T-helper 17 cell (primary cell): ENCODE measurements at regions not wholly inside any gene's neighbourhood (a gene's known extent, or its start where the extent isn't known, plus 50 kb on each side); places are given as distances from the start of the nearest gene placed in this dataset.

Source experiments
- ATAC-seq: fragments of 150-1000 bp; cut with Tn5 transposase; 2 replicates; pipeline ENCODE4 v1.10.0; 2021; ENCODE audit warnings: mild to moderate bottlenecking, moderate library complexity
- DNase-seq, 3 donors: peaks; one replicate each; pipeline versions ENCODE4 v3.0.0 to v3.0.0-alpha.2; 2020 to 2021
- H3K9me3 ChIP-seq: one replicate; pipeline ENCODE4 v1.7.0; 2013; ENCODE audit warnings: low read length, mild to moderate bottlenecking; ENCODE audit not compliant: control insufficient read depth, poor library complexity, severe bottlenecking
- H3K27ac Mint-ChIP-seq: one replicate; pipeline ENCODE4 v1.8.0; 2022; ENCODE audit warnings: mild to moderate bottlenecking, moderate library complexity, mixed read lengths
- H3K27me3 Mint-ChIP-seq: one replicate; pipeline ENCODE4 v1.8.0; 2022; ENCODE audit warnings: mixed read lengths
- H3K36me3 Mint-ChIP-seq: one replicate; pipeline ENCODE4 v1.8.0; 2022; ENCODE audit warnings: low read depth, mixed read lengths
- H3K4me1 Mint-ChIP-seq: one replicate; pipeline ENCODE4 v1.8.0; 2022; ENCODE audit warnings: mild to moderate bottlenecking, mixed read lengths
- H3K4me3 Mint-ChIP-seq: one replicate; pipeline ENCODE4 v1.8.0; 2022; ENCODE audit warnings: mild to moderate bottlenecking, moderate library complexity, mixed read lengths

GRCh38 chr13:67775359-67775758 is 545.2 kb upstream of the PCDH9 start:
- Mint-ChIP-seq H3K27me3 (no peaks in the 10 kb centered on the region), H3K27ac (no peak overlapping the region), H3K4me1 (no peaks in the 10 kb centered on the region), H3K4me3 (no peak overlapping the region), H3K36me3 (no peaks in the 10 kb centered on the region)
- DNase-seq (no peak), ATAC-seq (no peak)
- no peaks in the 10 kb centered on the region for H3K9me3 ChIP-seq

DNA sequence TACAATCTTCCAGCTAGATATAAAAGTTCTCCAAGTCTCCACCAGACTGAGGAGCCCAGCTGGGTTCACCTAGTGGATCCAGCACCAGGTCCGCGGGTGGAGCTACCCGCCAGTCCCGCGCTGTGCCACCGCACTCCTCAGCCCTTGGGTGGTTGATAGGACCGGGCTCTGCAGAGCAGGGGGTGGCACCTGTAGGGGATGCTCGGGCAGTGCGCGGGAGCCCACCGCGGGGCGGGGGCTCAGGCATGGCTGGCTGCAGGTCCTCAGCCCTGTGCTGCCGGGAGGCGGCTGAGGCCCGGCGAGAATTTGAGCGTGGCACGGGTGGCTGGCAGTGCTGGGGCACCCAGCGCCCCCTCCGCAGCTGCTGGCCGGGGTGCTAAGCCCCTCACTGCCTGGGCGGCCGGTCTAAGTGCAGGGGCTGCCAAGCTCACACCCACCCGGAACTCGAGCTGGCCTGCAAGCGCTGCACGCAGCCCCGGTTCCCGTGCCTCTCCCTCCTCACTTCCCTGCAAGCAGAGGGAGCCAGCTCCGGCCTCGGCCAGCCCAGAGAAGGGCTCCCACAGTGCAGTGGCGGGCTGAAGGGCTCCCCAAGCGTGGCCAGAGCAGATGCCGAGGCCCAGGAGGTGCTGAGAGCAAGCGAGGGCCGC is 542.8 kb upstream of the PCDH9 start:
- no peaks in the 10 kb centered on the region for H3K36me3 Mint-ChIP-seq
- no peak for DNase-seq
- no peaks in the 10 kb centered on the region for H3K4me1 Mint-ChIP-seq
- H3K9me3 ChIP-seq, result no peaks in the 10 kb centered on the region
- H3K27ac Mint-ChIP-seq, result no peak overlapping the region
- H3K4me3 Mint-ChIP-seq, result no peak overlapping the region
- no peak for ATAC-seq
- no peaks in the 10 kb centered on the region for H3K27me3 Mint-ChIP-seq

- Mint-ChIP-seq H3K27me3 (no peaks in the 10 kb centered on the region), H3K4me1 (no peaks in the 10 kb centered on the region), H3K27ac (no peak overlapping the region), H3K36me3 (no peaks in the 10 kb centered on the region), H3K4me3 (no peak overlapping the region)
- no peak for DNase-seq
- H3K9me3 ChIP-seq, result no peaks in the 10 kb centered on the region
- ATAC-seq, result no peak
Observed at GRCh38 chr13:67771106-67771505, 541.0 kb upstream of the PCDH9 start.

DNA sequence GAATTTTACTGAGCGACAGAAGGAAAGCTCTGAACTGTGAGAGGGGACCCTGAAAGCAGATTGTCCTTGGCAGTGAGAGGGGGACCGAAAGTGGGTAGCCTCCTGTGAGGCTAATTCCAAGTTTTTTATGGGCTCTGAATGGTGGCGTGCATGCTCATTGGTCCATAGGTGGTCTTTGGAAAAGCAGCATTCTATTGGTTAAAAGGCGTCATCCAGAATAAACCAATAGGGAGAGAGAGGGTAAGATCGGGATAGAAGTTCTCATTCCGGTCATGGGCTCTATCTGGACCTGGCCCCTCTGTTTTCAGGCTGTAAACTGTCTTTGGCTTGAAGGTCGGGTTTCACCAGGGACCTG is 539.8 kb upstream of the PCDH9 start:
- DNase-seq (no peak), ATAC-seq (no peak)
- Mint-ChIP-seq H3K27me3 (no peaks in the 10 kb centered on the region), H3K27ac (no peak overlapping the region), H3K4me3 (no peak overlapping the region), H3K36me3 (no peaks in the 10 kb centered on the region), H3K4me1 (no peaks in the 10 kb centered on the region)
- no peaks in the 10 kb centered on the region for H3K9me3 ChIP-seq

- peak in 1 of 3 donors; percentile 9 for DNase-seq
- no peaks in the 10 kb centered on the region for H3K9me3 ChIP-seq
- ATAC-seq, result no peak
- Mint-ChIP-seq H3K4me3 (no peak overlapping the region), H3K27me3 (no peaks in the 10 kb centered on the region), H3K36me3 (no peaks in the 10 kb centered on the region), H3K4me1 (no peaks in the 10 kb centered on the region), H3K27ac (no peak overlapping the region)
Observed at GRCh38 chr13:67769063-67769986, 539.2 kb upstream of the PCDH9 start.

GRCh38 chr13:67763984-67764383 is 533.8 kb upstream of the PCDH9 start:
- DNase-seq, result no peak
- Mint-ChIP-seq H3K27me3 (no peaks in the 10 kb centered on the region), H3K4me3 (no peak overlapping the region), H3K4me1 (no peaks in the 10 kb centered on the region), H3K36me3 (no peaks in the 10 kb centered on the region), H3K27ac (no peak overlapping the region)
- H3K9me3 ChIP-seq, result no peaks in the 10 kb centered on the region
- no peak for ATAC-seq

- no peak overlapping the region for H3K4me3 Mint-ChIP-seq
- DNase-seq (no peak), ATAC-seq (no peak)
- H3K9me3 ChIP-seq, result no peaks in the 10 kb centered on the region
- H3K27ac Mint-ChIP-seq, result no peak overlapping the region
- H3K4me1 Mint-ChIP-seq, result no peaks in the 10 kb centered on the region
- H3K27me3 Mint-ChIP-seq, result no peaks in the 10 kb centered on the region
- no peaks in the 10 kb centered on the region for H3K36me3 Mint-ChIP-seq
Observed at GRCh38 chr13:67763384-67763783, 533.2 kb upstream of the PCDH9 start.

DNA sequence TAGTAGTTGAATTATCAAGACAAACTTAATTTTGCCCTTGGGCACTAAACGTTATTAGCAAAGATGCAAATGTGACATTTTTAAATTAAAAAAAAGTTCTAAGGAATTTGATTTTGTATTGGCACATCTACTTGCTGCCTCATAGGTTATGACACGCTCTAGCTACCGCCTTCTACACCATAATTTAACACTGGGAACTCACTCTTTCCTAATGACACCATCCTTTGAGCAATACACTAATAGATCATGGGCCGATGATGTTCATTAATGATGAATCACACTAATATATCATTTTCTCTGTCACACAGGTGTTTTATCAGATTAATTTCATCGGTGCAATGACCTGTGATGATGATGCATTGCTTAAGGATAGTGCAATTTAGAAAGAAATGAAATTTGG is 528.8 kb upstream of the PCDH9 start:
- no peaks in the 10 kb centered on the region for H3K9me3 ChIP-seq
- no peak for DNase-seq
- Mint-ChIP-seq H3K4me1 (no peaks in the 10 kb centered on the region), H3K27ac (no peak overlapping the region), H3K36me3 (no peaks in the 10 kb centered on the region), H3K27me3 (no peaks in the 10 kb centered on the region), H3K4me3 (no peak overlapping the region)
- no peak for ATAC-seq

DNA sequence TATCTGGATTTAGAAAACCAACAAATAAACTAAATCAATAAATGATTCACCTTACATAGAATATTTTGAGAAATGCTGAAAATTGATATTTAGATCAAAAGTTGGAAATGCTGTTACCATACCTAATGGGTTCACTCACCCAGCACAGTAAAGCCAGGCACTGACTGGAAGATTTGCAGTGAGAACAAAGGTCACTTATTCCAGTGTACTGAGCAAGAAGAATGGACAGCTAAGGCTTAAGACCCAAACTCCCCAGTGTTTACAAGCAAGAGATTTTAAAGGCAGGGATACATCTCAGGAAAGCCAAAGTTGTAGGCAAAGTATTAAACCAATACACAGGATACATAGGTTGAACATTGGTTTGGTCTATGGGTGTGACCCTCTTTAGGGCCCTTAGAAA is 523.9 kb upstream of the PCDH9 start:
- H3K36me3 Mint-ChIP-seq, result no peaks in the 10 kb centered on the region
- no peak for DNase-seq
- H3K4me3 Mint-ChIP-seq, result no peak overlapping the region
- no peak overlapping the region for H3K27ac Mint-ChIP-seq
- no peaks in the 10 kb centered on the region for H3K27me3 Mint-ChIP-seq
- no peaks in the 10 kb centered on the region for H3K4me1 Mint-ChIP-seq
- no peaks in the 10 kb centered on the region for H3K9me3 ChIP-seq
- no peak for ATAC-seq

GRCh38 chr13:67752759-67753158 is 522.6 kb upstream of the PCDH9 start:
- no peak overlapping the region for H3K27ac Mint-ChIP-seq
- H3K4me3 Mint-ChIP-seq, result no peak overlapping the region
- no peak for ATAC-seq
- no peak for DNase-seq
- H3K4me1 Mint-ChIP-seq, result no peaks in the 10 kb centered on the region
- no peaks in the 10 kb centered on the region for H3K36me3 Mint-ChIP-seq
- no peaks in the 10 kb centered on the region for H3K27me3 Mint-ChIP-seq
- H3K9me3 ChIP-seq, result no peaks in the 10 kb centered on the region

- no peak overlapping the region for H3K27ac Mint-ChIP-seq
- DNase-seq, result no peak
Observed at GRCh38 chr13:67742478-67742877, 512.3 kb upstream of the PCDH9 start.

GRCh38 chr13:67740871-67741535 is 510.9 kb upstream of the PCDH9 start:
- no peaks in the 10 kb centered on the region for H3K9me3 ChIP-seq
- H3K27ac Mint-ChIP-seq, result no peak overlapping the region
- no peaks in the 10 kb centered on the region for H3K27me3 Mint-ChIP-seq
- H3K4me1 Mint-ChIP-seq, result no peaks in the 10 kb centered on the region
- no peak overlapping the region for H3K4me3 Mint-ChIP-seq
- DNase-seq (no peak), ATAC-seq (no peak)
- no peaks in the 10 kb centered on the region for H3K36me3 Mint-ChIP-seq

More at GRCh38 chr13:67742478-67742877, 512.3 kb upstream of the PCDH9 start:
- H3K9me3 ChIP-seq, result no peaks in the 10 kb centered on the region
- Mint-ChIP-seq H3K4me1 (no peaks in the 10 kb centered on the region), H3K36me3 (no peaks in the 10 kb centered on the region), H3K27me3 (no peaks in the 10 kb centered on the region), H3K4me3 (no peak overlapping the region)
- ATAC-seq, result no peak

DNA sequence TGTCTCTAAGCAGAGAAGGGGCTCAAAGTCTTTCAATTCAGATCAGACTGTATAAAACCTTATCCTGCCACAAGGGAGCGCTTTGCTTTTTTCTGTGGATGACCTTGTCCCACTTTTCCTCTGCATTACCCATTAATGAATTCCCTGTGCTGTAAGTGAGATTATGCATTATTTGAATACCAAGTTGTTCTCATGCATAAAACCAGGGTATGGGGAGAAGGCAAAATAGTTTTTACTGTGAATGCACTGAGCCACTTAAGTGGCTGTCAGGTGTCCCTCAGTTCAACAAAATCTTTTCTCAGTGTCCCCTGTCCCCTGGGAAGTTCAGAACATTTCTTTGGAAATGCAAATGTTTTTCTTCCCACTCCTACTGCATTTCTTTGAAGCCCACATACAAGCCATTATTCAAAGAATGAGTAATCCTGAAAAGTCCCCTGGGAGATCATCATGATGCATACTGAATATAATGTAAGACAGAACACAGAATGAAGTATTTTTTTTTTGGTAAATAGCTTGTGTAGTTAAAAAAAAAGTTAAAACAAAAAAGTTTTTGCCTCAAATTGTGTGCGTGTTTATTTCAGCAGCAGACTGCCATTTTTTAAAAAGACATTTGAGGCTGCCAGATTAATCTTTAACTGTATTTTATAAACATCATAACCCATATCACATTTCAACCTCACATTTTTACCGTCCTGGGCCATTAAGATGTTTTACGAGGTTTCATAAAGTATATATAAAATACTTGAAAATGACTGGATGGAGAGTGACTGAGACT is 506.7 kb upstream of the PCDH9 start:
- Mint-ChIP-seq H3K4me3 (no peak overlapping the region), H3K4me1 (no peaks in the 10 kb centered on the region), H3K36me3 (no peaks in the 10 kb centered on the region), H3K27me3 (no peaks in the 10 kb centered on the region), H3K27ac (no peak overlapping the region)
- DNase-seq, result no peak
- no peaks in the 10 kb centered on the region for H3K9me3 ChIP-seq
- no peak for ATAC-seq
